ENCODE measurements at regions not wholly inside any gene's neighbourhood (a gene's known extent, or its start where the extent isn't known, plus 50 kb on each side); places are given as distances from the start of the nearest gene placed in this dataset.
"Not testable (repeated sequence)": the region's sequence is repeated elsewhere in the genome, so short reads cannot be mapped to it uniquely, and the experiment has no call there.

DNA sequence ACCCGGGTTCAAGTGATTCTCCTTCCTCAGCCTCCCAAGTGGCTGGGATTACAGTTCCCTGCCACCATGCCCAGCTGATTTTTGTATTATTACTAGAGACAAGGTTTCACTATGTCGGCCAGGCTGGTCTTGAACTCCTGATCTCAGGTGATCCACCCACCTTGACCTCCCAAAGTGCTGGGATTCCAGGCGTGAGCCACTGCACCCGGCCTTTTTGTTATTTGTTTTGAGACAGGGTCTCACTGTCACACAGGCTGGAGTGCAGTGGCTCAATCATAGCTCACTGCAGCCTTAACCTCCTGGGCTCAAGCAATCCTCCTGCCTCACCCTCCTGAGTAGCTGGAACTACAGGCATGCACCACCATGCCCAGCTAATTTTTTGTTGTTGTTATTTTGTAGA lies 104.8 kb upstream of the CARD11 start:
- TF ChIP-seq POLR2A, POLR2AphosphoS5, EP300 (IDR thresholded peaks at IDR 0.05): not testable (repeated sequence)
- TF ChIP-seq, protein P1, sequence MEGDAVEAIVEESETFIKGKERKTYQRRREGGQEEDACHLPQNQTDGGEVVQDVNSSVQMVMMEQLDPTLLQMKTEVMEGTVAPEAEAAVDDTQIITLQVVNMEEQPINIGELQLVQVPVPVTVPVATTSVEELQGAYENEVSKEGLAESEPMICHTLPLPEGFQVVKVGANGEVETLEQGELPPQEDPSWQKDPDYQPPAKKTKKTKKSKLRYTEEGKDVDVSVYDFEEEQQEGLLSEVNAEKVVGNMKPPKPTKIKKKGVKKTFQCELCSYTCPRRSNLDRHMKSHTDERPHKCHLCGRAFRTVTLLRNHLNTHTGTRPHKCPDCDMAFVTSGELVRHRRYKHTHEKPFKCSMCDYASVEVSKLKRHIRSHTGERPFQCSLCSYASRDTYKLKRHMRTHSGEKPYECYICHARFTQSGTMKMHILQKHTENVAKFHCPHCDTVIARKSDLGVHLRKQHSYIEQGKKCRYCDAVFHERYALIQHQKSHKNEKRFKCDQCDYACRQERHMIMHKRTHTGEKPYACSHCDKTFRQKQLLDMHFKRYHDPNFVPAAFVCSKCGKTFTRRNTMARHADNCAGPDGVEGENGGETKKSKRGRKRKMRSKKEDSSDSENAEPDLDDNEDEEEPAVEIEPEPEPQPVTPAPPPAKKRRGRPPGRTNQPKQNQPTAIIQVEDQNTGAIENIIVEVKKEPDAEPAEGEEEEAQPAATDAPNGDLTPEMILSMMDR (IDR thresholded peaks at IDR 0.05), result not testable (repeated sequence)

Data from gastroesophageal sphincter (tissue), 3 donors.